Stimulated activated CD4-positive, alpha-beta T cell treated with anti-CD3 and anti-CD28 coated beads, Interleukin-2, amount 100 ng/mL, for 4 hours (primary cell): ENCODE measurements at regions not wholly inside any gene's neighbourhood (a gene's known extent, or its start where the extent isn't known, plus 50 kb on each side); places are given as distances from the start of the nearest gene placed in this dataset.
"Not testable (repeated sequence)": the region's sequence is repeated elsewhere in the genome, so short reads cannot be mapped to it uniquely, and the experiment has no call there.

Experiments used
- DNase-seq: peaks from one replicate; pipeline ENCODE4 v3.0.0-alpha.2; 2020; ENCODE audit warnings: low read depth

DNA sequence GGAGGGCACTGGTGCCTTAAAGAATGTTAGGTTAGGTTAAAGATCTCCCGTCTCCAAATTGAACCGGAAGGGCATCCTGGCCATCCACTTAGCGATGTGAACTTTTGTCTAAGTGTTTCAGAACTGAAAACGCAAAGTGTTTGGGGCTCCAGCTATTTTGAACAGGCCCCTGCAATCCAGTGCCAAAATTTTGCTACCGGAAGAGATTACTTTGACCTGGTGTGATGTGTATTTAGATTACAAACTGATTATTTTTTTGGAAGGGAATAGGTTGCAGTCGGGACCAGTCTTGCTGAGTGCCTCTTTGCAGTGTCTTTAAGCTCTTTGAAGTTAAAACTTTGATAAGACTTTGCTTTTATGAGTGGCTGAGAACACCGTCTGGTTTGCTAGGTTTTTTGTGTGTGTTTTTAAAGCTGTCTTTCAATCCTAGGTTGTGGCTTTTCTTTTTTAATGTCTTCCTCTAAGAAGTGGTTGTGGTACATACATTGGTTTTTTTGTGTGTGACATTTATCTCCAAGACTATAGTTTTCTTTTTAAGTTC lies 179.6 kb downstream of the OR4M2 start:
- DNase-seq: no peak

GRCh38 chr15:22262613-22263020 lies 182.3 kb downstream of the OR4M2 start:
- no peak for DNase-seq

GRCh38 chr15:22263738-22264137 lies 183.4 kb downstream of the OR4M2 start:
- DNase-seq: no peak

DNA sequence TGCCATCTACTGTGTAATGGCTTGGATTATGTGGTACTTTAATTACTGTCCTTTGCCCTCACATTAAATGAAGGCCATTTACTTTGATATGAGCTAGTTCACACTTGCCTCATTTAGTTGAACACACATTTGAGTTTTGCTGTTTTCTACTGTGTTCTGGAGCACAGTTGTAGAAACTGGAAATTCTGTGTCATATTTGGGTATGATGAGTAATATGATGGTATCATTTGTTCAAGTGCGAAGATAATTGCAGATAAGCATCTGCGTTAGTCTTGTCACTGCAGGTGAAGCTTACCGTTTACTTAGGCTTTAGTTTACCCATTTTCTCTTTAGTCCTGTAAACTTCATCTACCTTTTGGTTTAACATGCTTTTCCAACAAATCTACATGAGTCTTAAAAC lies 183.9 kb downstream of the OR4M2 start:
- DNase-seq: not testable (repeated sequence)

- no peak for DNase-seq
These were observed 185.0 kb downstream of the OR4M2 start for GRCh38 chr15:22265056-22265945.

- DNase-seq: no peak
These were observed 185.6 kb downstream of the OR4M2 start for GRCh38 chr15:22265970-22266369.

DNA sequence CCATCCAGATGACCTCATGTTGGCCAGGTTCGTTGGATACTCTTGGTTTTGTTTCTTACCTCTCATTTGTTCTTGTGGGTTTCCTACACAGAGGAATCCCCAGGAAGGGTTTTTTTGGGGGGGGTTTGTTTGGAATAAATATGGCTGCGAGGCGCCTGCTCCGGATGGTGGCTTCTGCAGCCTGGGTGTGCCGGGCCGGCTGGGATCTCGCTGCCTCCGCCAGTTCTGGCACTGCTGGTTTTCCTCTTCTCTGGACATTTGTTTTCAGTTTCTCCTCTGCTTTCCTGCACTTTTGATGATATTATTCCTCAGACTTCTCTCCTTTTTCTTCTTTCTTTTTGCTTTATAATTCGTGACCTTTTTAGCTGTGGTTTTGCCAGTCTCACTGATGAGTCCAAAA lies 187.4 kb downstream of the OR4M2 start:
- DNase-seq: no peak

GRCh38 chr15:22268201-22268600 lies 187.9 kb downstream of the OR4M2 start:
- DNase-seq: not testable (repeated sequence)

- DNase-seq: not testable (repeated sequence)
These were observed 188.3 kb downstream of the OR4M2 start for GRCh38 chr15:22268654-22269053.

DNA sequence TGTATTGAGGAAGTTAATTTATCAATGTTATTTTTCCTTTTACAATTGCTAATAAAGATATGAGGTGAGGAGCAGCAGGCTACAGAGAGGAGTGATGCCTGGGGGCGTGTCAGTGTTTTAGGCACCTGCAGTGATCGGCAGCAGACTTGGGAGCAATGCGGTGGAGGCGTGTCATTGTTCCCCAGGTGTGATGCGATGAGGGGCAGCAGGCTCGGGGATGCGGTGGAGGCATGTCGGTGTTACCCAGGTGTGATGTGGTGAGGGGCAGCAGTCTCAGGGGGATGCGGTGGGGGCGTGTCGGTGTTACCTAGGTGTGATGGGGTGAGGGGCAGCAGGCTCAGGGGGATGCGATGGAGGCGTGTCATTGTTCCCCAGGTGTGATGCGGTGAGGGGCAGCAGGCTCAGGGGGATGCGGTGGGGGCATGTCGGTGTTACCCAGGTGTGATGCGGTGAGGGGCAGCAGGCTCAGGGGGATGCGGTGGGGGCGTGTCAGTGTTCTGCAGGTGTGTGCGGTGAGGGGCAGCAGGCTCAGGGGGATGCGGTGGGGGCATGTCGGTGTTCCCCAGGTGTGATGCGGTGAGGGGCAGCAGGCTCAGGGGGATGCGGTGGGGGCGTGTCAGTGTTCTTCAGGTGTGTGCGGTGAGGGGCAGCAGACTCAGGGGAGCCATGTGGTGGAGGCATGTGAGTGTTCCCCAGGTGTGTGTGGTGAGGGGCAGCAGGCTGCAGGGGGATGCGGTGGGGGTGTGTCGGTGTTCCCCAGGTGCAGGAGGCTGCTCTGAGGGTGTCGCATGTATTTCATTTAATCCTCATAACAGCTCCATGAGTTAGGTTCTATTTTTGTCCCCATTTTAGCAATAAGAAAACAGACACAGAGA lies 186.2 kb upstream of the GOLGA6L22 start:
- not testable (repeated sequence) for DNase-seq

DNA sequence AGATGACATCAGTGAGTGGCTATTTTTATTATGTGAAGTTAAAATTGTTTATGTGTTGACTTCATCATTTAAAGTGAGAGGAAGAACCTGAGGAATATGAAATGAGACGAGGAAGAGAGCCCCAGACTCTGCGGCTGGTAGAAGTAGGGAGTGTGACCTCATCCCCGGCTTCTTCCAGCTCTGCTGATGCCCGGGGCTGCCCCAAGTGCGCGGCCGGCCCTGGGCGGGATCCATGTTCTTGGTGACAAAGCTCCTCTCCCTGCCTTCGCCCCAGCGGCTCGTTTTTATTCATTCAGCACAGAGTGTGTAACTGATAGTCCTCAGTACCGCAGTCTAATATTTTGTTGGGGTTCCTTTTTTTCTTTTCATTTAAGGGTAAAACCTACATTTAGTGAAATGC lies 185.5 kb upstream of the GOLGA6L22 start:
- not testable (repeated sequence) for DNase-seq

DNA sequence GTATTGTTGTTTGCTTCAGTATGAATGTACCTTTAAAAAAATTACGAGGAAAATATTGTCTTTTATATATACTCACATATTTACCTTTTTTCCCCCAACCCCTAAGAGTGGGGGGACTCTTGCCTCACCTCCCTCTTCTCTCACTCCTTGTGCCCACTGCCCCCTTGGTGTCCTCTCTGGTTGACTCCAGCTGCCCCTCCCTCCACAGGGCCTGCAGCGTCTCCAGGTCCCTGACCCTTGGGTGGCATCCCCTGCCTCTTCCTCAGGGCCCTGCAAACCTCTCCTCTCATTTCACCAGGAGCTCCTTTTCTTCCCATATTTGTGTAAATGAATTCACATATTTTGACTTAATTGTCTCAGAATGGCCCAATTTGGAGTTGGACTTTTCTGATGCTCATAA lies 184.3 kb upstream of the GOLGA6L22 start:
- DNase-seq: not testable (repeated sequence)

DNA sequence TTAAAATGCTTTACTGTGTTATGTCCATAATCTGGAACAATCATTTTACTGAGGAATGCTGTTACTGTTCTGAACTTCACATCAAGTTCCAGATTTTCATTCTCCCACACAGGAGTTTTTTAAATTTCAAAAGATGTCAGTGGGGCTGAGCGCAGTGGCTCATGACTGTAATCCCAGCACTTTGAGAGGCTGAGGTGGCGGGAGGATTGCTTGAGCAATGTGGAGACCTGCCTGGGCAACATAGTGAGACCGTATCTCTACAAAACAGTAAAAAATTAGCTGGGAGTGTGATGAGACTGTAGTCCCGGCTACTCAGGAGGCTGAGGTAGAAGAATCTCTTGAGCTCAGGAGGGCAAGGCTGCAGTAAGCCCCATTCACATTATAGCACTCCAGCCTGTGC lies 177.9 kb upstream of the GOLGA6L22 start:
- not testable (repeated sequence) for DNase-seq

DNA sequence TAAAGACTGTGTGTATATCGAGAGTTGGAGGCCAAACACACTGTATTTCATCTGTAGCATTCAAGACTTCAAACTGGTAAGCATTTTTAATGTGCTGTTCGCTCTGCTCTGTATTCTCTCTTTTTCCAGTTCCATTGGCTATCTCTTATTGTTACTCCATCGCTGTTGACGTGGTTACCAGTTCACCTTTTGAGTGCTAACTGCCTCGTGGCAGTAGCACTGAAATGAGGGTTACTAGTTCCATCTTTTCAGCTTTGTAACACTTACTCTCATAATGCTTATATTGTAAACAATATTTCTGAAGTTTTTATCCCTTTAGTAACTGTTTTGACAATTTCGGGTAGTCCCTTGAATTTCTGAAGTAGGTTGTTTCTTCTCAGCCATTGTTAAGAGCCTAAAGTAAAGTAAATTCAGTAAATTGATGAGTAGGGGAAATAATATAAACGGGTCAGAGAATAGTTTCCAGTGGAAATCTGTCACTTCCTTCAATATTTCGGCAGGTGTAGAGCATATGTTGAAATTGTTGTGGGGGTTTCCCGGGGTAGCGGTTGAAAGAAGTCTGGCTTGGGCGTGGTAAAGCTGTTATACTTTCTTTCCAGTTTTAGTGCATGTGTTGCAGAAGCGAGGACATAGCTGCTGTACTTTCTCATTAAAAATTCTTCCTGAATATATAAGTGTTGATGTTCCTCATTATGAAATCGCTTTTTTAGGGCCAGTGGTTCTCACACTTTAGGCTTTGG lies 175.7 kb upstream of the GOLGA6L22 start:
- not testable (repeated sequence) for DNase-seq

- DNase-seq: not testable (repeated sequence)
These were observed 173.8 kb upstream of the GOLGA6L22 start for GRCh38 chr15:22284795-22285420.

GRCh38 chr15:22291054-22291453 lies 167.6 kb upstream of the GOLGA6L22 start:
- not testable (repeated sequence) for DNase-seq

DNA sequence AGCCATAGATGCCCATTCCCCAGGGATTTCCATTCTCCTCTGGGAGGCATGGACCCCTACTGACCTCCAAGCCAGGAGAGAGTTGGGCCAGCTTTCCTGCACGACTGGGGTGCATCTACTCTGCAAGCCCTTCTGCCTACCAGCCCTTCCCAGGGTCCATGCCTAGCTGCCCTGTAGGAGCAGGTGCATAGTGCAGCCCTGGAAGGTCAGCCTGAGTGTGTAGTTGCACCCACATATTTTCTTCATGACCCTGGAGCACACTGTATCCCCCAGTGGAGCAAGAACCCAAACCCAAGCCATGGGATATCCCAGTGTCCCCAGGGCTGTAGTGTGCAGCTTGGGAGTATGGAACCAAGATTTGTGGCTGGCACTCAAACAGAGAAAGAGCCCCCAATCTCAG lies 155.6 kb upstream of the GOLGA6L22 start:
- not testable (repeated sequence) for DNase-seq
